ENCODE measurements at regions not wholly inside any gene's neighbourhood (a gene's known extent, or its start where the extent isn't known, plus 50 kb on each side); places are given as distances from the start of the nearest gene placed in this dataset.

DNA sequence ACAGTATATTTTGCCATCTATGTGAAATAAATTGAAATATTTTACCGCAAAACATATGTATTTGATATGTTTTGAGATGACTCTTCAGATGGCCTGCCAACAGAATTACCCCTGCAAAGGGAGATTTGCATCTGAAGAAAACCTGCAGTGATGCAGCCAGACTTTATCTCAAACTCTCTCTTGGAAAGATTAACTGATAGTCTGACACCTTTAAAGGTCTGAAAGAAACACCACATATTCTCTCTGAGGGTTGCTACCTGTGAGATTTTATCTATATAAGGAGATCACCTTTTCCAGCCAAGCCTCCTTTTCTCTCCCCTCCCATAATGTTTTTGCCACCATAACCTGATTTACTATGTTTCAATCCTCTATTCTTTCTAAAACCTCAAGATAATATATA is 1106.3 kb upstream of the IGFBP7 start:
- FAIRE-seq (no peak), ATAC-seq (no peak), DNase-seq (ENCODE audit: low spot score) (no peak)
- H3K4me1 ChIP-seq (ENCODE audit: insufficient read depth, low read length): no peaks in the 10 kb centered on the region
- no peaks in the 10 kb centered on the region for H3K79me2 ChIP-seq (ENCODE audit: insufficient read depth, low read length)
- H3K27me3 ChIP-seq (ENCODE audit: control insufficient read depth in 1 of 2, insufficient read depth in 2 of 2, low read length in 2 of 2): no peaks in the 10 kb centered on the region
- CTCF ChIA-PET (ENCODE audit: low intra/inter-chr PET ratio, low total read pairs): no interaction called here
- no peak overlapping the region for H3K4me3 ChIP-seq (replicated peaks in 1 of 3; ENCODE audit: insufficient read depth in 1 of 3, low read depth in 2 of 3, low read length in 3 of 3)
- no TSS peak for BruUV-seq (replicated peaks)
- peaks cover 65% of the 10 kb centered on the region for H3K9me3 ChIP-seq (ENCODE audit: low read length)
- no peak for TF ChIP-seq ZNF768 (CRISPR knock-in tag; IDR thresholded peaks at IDR 0.05)
- no peak for TF ChIP-seq ZNF790 (CRISPR knock-in tag; IDR thresholded peaks at IDR 0.05; ENCODE audit: borderline replicate concordance)
- TF ChIP-seq, protein P1, sequence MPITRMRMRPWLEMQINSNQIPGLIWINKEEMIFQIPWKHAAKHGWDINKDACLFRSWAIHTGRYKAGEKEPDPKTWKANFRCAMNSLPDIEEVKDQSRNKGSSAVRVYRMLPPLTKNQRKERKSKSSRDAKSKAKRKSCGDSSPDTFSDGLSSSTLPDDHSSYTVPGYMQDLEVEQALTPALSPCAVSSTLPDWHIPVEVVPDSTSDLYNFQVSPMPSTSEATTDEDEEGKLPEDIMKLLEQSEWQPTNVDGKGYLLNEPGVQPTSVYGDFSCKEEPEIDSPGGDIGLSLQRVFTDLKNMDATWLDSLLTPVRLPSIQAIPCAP (CRISPR knock-in tag; IDR thresholded peaks at IDR 0.05; ENCODE audit: low read depth): no peak
- TF ChIP-seq FOXA3 (CRISPR knock-in tag; IDR thresholded peaks at IDR 0.05): no peak
- no peak for TF ChIP-seq HOXA9 (CRISPR knock-in tag; IDR thresholded peaks at IDR 0.05; ENCODE audit: borderline replicate concordance)
- intact Hi-C loops (cut with micrococcal nuclease; ENCODE audit: unreplicated experiment) (no loop called here), in situ Hi-C loops (cut with HindIII; ENCODE audit: extremely low pct_ligation_motif_present, low pct_unique_long_range_greater_than_20kb) (no loop called here)
- H3K36me3 ChIP-seq (replicated peaks in 1 of 2; ENCODE audit: control insufficient read depth in 1 of 2, insufficient read depth in 2 of 2, low read length in 2 of 2): no peaks in the 10 kb centered on the region
- H3K4me2 ChIP-seq (ENCODE audit: low read depth, low read length): no peak overlapping the region
- H4K20me1 ChIP-seq (ENCODE audit: insufficient read depth, low read length): no peaks in the 10 kb centered on the region
- 3% methylated on average over 1 of the region's 1 CpG for WGBS (ENCODE audit: low lambda C conversion rate)
- POLR2A ChIA-PET: no interaction called here
- no peak overlapping the region for H2AFZ ChIP-seq (ENCODE audit: low read length)
- no peak overlapping the region for H3K9ac ChIP-seq (ENCODE audit: insufficient read depth, low read depth, low read length)
- H3K27ac ChIP-seq (ENCODE audit: extremely low read length, insufficient read depth, low read length): no peak overlapping the region

DNA sequence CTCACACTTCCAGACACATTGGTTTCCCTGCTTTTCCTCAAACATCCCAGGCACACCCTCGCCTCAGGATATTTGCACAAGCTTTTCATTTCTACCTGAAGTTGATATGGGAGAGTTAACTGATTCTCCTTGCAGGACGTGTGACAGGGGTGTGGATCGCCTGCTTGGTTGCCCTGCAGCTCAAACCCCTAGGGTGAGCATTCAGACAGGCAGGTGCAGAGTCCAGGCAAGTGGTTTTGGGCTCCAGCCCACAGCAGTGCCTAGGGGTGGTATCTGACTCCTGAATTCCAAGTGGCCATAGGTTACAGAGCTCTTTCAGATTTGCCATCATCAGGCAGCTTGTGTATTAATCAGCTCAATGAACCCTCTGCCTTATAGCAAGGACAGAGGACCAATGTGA is 1104.2 kb upstream of the IGFBP7 start:
- Histone ChIP-seq H4K20me1 (ENCODE audit: insufficient read depth, low read length) (no peaks in the 10 kb centered on the region), H3K9me3 (ENCODE audit: low read length) (peaks cover 70% of the 10 kb centered on the region), H3K4me2 (ENCODE audit: low read depth, low read length) (no peak overlapping the region), H3K4me3 (replicated peaks in 1 of 3; ENCODE audit: insufficient read depth in 1 of 3, low read depth in 2 of 3, low read length in 3 of 3) (no peak overlapping the region), H3K27ac (ENCODE audit: extremely low read length, insufficient read depth, low read length) (no peak overlapping the region), H3K36me3 (replicated peaks in 1 of 2; ENCODE audit: control insufficient read depth in 1 of 2, insufficient read depth in 2 of 2, low read length in 2 of 2) (no peaks in the 10 kb centered on the region), H3K79me2 (ENCODE audit: insufficient read depth, low read length) (no peaks in the 10 kb centered on the region), H3K27me3 (ENCODE audit: control insufficient read depth in 1 of 2, insufficient read depth in 2 of 2, low read length in 2 of 2) (no peaks in the 10 kb centered on the region), H3K4me1 (ENCODE audit: insufficient read depth, low read length) (no peaks in the 10 kb centered on the region), H3K9ac (ENCODE audit: insufficient read depth, low read depth, low read length) (no peak overlapping the region), H2AFZ (ENCODE audit: low read length) (no peak overlapping the region)
- in situ Hi-C loops (cut with HindIII; ENCODE audit: extremely low pct_ligation_motif_present, low pct_unique_long_range_greater_than_20kb): no loop called here
- 1% methylated on average over 3 of the region's 3 CpGs for WGBS (ENCODE audit: low lambda C conversion rate)
- no peak for ATAC-seq
- CTCF ChIA-PET (ENCODE audit: low intra/inter-chr PET ratio, low total read pairs): no interaction called here
- POLR2A ChIA-PET: no interaction called here
- no TSS peak for BruUV-seq (replicated peaks)
- intact Hi-C loops (cut with micrococcal nuclease; ENCODE audit: unreplicated experiment): no loop called here
- TF ChIP-seq NFYB (CRISPR knock-in tag; IDR thresholded peaks at IDR 0.05) (no peak), ZIK1 (CRISPR knock-in tag; IDR thresholded peaks at IDR 0.05; ENCODE audit: borderline replicate concordance, low read depth) (no peak), ZNF317 (CRISPR knock-in tag; IDR thresholded peaks at IDR 0.05) (no peak), ZNF879 (CRISPR knock-in tag; IDR thresholded peaks at IDR 0.05) (no peak), GATAD1 (CRISPR knock-in tag; IDR thresholded peaks at IDR 0.05) (no peak), ZEB1 (IDR thresholded peaks at IDR 0.05; ENCODE audit: insufficient replicate concordance, low read depth) (no peak), ZNF12 (CRISPR knock-in tag; IDR thresholded peaks at IDR 0.05) (no peak), EED (CRISPR knock-in tag; IDR thresholded peaks at IDR 0.05) (no peak)
- TF ChIP-seq, protein P2, sequence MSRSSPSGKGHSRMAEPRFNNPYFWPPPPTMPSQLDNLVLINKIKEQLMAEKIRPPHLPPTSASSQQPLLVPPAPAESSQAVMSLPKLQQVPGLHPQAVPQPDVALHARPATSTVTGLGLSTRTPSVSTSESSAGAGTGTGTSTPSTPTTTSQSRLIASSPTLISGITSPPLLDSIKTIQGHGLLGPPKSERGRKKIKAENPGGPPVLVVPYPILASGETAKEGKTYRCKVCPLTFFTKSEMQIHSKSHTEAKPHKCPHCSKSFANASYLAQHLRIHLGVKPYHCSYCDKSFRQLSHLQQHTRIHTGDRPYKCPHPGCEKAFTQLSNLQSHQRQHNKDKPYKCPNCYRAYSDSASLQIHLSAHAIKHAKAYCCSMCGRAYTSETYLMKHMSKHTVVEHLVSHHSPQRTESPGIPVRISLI (CRISPR knock-in tag; IDR thresholded peaks at IDR 0.05; ENCODE audit: borderline replicate concordance): no peak
- FAIRE-seq: no peak
- no peak for DNase-seq (ENCODE audit: low spot score)

Measured in HepG2 (cell line).